ENCODE measurements at regions not wholly inside any gene's neighbourhood (a gene's known extent, or its start where the extent isn't known, plus 50 kb on each side); places are given as distances from the start of the nearest gene placed in this dataset.
"Not testable (repeated sequence)": the region's sequence is repeated elsewhere in the genome, so short reads cannot be mapped to it uniquely, and the experiment has no call there.

- FAIRE-seq (no peak), DNase-seq (ENCODE audit: low spot score in 2 of 2) (peak in 1 of 2 donors; percentile 4)
Measured at GRCh38 chr1:101520302-101520701, 283.5 kb downstream of the S1PR1 start.

- DNase-seq (ENCODE audit: low spot score in 2 of 2), result no peak
- FAIRE-seq, result no peak
Measured at GRCh38 chr1:101522486-101522885, 285.7 kb downstream of the S1PR1 start.

- DNase-seq (ENCODE audit: low spot score in 2 of 2) (no peak), FAIRE-seq (no peak)
Measured at GRCh38 chr1:101526813-101527212, 290.0 kb downstream of the S1PR1 start.

- DNase-seq (ENCODE audit: low spot score in 2 of 2) (no peak), FAIRE-seq (no peak)
Measured at GRCh38 chr1:101532377-101532776, 295.6 kb downstream of the S1PR1 start.

- DNase-seq (ENCODE audit: low spot score in 2 of 2), result no peak
- no peak for FAIRE-seq
Measured at GRCh38 chr1:101540161-101540560, 303.3 kb downstream of the S1PR1 start.

- FAIRE-seq (no peak), DNase-seq (ENCODE audit: low spot score in 2 of 2) (no peak)
Measured at GRCh38 chr1:101546885-101547284, 310.1 kb downstream of the S1PR1 start.

GRCh38 chr1:101547357-101547756, 310.5 kb downstream of the S1PR1 start:
- no peak for FAIRE-seq

GRCh38 chr1:101548376-101548775, 311.6 kb downstream of the S1PR1 start:
- DNase-seq (ENCODE audit: low spot score in 2 of 2) (no peak), FAIRE-seq (no peak)

More at GRCh38 chr1:101547357-101547756, 310.5 kb downstream of the S1PR1 start:
- no peak for DNase-seq (ENCODE audit: low spot score in 2 of 2)

- DNase-seq (ENCODE audit: low spot score in 2 of 2) (no peak), FAIRE-seq (no peak)
Measured at GRCh38 chr1:101550581-101550980, 313.8 kb downstream of the S1PR1 start.

- FAIRE-seq (no peak), DNase-seq (ENCODE audit: low spot score in 2 of 2) (no peak)
Measured at GRCh38 chr1:101566883-101567538, 330.2 kb downstream of the S1PR1 start.

GRCh38 chr1:101567582-101568189, 330.9 kb downstream of the S1PR1 start:
- FAIRE-seq (no peak), DNase-seq (ENCODE audit: low spot score in 2 of 2) (no peak)

GRCh38 chr1:101587741-101588140, 350.9 kb downstream of the S1PR1 start:
- FAIRE-seq, result no peak
- DNase-seq (ENCODE audit: low spot score in 2 of 2), result no peak

GRCh38 chr1:101588677-101589076, 351.9 kb downstream of the S1PR1 start:
- DNase-seq (ENCODE audit: low spot score in 2 of 2) (no peak), FAIRE-seq (no peak)

GRCh38 chr1:101592845-101593244, 356.0 kb downstream of the S1PR1 start:
- FAIRE-seq (no peak), DNase-seq (ENCODE audit: low spot score in 2 of 2) (no peak)

GRCh38 chr1:101595881-101596374, 359.1 kb downstream of the S1PR1 start:
- no peak for FAIRE-seq
- no peak for DNase-seq (ENCODE audit: low spot score in 2 of 2)

GRCh38 chr1:101600615-101601014, 363.8 kb downstream of the S1PR1 start:
- FAIRE-seq; DNase-seq (ENCODE audit: low spot score in 2 of 2): not testable (repeated sequence)

- DNase-seq (ENCODE audit: low spot score in 2 of 2) (no peak), FAIRE-seq (no peak)
Measured at GRCh38 chr1:101603726-101604125, 366.9 kb downstream of the S1PR1 start.

GRCh38 chr1:101605878-101606277, 369.1 kb downstream of the S1PR1 start:
- DNase-seq (ENCODE audit: low spot score in 2 of 2), result no peak
- FAIRE-seq, result no peak

GRCh38 chr1:101613546-101613945, 376.7 kb downstream of the S1PR1 start:
- DNase-seq (ENCODE audit: low spot score in 2 of 2), result no peak
- FAIRE-seq, result no peak

GRCh38 chr1:101618900-101619299, 377.8 kb downstream of the OLFM3 start:
- DNase-seq (ENCODE audit: low spot score in 2 of 2) (no peak), FAIRE-seq (no peak)

GRCh38 chr1:101632548-101633272, 364.0 kb downstream of the OLFM3 start:
- no peak for DNase-seq (ENCODE audit: low spot score in 2 of 2)
- FAIRE-seq, result no peak

All from frontal cortex (tissue), 3 donors.